ENCODE measurements at regions not wholly inside any gene's neighbourhood (a gene's known extent, or its start where the extent isn't known, plus 50 kb on each side); places are given as distances from the start of the nearest gene placed in this dataset.

DNA sequence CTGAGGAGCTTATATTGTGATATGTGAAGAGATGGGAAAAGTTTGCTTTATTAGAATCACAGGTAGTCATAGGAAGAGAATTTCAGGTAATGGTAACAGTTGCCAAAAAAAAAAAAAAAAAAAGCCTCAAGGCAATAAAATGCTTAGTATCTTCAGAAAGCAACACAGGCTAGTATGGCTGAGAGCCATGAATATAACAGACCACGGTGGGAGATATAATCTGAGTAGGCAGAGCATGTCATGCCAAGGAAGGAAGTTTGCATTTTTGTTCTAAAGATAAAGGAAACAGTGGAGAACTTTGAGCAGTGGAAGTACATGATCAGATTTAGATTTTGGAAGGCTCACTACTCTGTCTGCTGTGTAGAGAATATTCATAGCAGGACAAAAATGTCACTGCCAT, 211.4 kb downstream of the ETS1 start:
- no peaks in the 10 kb centered on the region for H3K36me3 ChIP-seq (ENCODE audit: control insufficient read depth, insufficient read depth, low read length)
- ATAC-seq (ENCODE audit: low read depth) (no peak), DNase-seq (no peak)
- H2BK5ac ChIP-seq (ENCODE audit: low read depth, low read length, poor library complexity, severe bottlenecking), result no peak overlapping the region
- no peaks in the 10 kb centered on the region for H3K4me1 ChIP-seq (ENCODE audit: control insufficient read depth, insufficient read depth, low read length)
- BruUV-seq (replicated peaks), result no TSS peak
- no peak overlapping the region for H3K4me2 ChIP-seq (ENCODE audit: low read depth, low read length)
- WGBS, 2 experiments (ENCODE audit: extremely low coverage in 2 of 2, insufficient read length in 1 of 2), result no CpG with 5 or more reads among the region's 1 CpG
- H2BK120ac ChIP-seq (ENCODE audit: low read depth, low read length), result no peak overlapping the region
- in situ Hi-C loops (cut with MboI; ENCODE audit: low sequenced_read_pairs) (no loop called here), dilution Hi-C loops (cut with HindIII; ENCODE audit: low sequenced_read_pairs, unreplicated experiment) (no loop called here), intact Hi-C loops (cut with micrococcal nuclease) (no loop called here)
- H3K27me3 ChIP-seq (ENCODE audit: control insufficient read depth, insufficient read depth, low read length), result no peaks in the 10 kb centered on the region
- TF ChIP-seq MXI1 (IDR thresholded peaks at IDR 0.05; ENCODE audit: borderline replicate concordance, low read depth, low read length), result no peak
- TF ChIP-seq MAFK (IDR thresholded peaks at IDR 0.05; ENCODE audit: low read depth, low read length), result no peak
- no peak for TF ChIP-seq MAZ (IDR thresholded peaks at IDR 0.05; ENCODE audit: borderline replicate concordance, low read depth, low read length)
- TF ChIP-seq, protein P1, sequence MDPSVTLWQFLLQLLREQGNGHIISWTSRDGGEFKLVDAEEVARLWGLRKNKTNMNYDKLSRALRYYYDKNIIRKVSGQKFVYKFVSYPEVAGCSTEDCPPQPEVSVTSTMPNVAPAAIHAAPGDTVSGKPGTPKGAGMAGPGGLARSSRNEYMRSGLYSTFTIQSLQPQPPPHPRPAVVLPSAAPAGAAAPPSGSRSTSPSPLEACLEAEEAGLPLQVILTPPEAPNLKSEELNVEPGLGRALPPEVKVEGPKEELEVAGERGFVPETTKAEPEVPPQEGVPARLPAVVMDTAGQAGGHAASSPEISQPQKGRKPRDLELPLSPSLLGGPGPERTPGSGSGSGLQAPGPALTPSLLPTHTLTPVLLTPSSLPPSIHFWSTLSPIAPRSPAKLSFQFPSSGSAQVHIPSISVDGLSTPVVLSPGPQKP (IDR thresholded peaks at IDR 0.05; ENCODE audit: borderline replicate concordance, low read depth, low read length), result no peak
- TF ChIP-seq RFX5 (IDR thresholded peaks at IDR 0.05; ENCODE audit: low read depth, low read length), result no peak
- TF ChIP-seq RCOR1 (IDR thresholded peaks at IDR 0.05; ENCODE audit: insufficient replicate concordance, low read length), result no peak
- TF ChIP-seq, protein P2, sequence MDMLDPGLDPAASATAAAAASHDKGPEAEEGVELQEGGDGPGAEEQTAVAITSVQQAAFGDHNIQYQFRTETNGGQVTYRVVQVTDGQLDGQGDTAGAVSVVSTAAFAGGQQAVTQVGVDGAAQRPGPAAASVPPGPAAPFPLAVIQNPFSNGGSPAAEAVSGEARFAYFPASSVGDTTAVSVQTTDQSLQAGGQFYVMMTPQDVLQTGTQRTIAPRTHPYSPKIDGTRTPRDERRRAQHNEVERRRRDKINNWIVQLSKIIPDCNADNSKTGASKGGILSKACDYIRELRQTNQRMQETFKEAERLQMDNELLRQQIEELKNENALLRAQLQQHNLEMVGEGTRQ (IDR thresholded peaks at IDR 0.05; ENCODE audit: low read depth, low read length), result no peak
- TF ChIP-seq RAD21 (IDR thresholded peaks at IDR 0.05; ENCODE audit: low read length), result no peak
- no peak for TF ChIP-seq SMC3 (IDR thresholded peaks at IDR 0.05; ENCODE audit: low read depth, low read length)
- TF ChIP-seq POLR2A (IDR thresholded peaks at IDR 0.05; ENCODE audit: low read depth, low read length), result no peak
- TF ChIP-seq FOS (IDR thresholded peaks at IDR 0.05; ENCODE audit: low read depth, low read length), result no peak
- TF ChIP-seq NFE2L2 (IDR thresholded peaks at IDR 0.05; ENCODE audit: low read depth, low read length), result no peak
- TF ChIP-seq CHD1 (IDR thresholded peaks at IDR 0.05; ENCODE audit: low read depth, low read length), result no peak
- TF ChIP-seq, protein P3, sequence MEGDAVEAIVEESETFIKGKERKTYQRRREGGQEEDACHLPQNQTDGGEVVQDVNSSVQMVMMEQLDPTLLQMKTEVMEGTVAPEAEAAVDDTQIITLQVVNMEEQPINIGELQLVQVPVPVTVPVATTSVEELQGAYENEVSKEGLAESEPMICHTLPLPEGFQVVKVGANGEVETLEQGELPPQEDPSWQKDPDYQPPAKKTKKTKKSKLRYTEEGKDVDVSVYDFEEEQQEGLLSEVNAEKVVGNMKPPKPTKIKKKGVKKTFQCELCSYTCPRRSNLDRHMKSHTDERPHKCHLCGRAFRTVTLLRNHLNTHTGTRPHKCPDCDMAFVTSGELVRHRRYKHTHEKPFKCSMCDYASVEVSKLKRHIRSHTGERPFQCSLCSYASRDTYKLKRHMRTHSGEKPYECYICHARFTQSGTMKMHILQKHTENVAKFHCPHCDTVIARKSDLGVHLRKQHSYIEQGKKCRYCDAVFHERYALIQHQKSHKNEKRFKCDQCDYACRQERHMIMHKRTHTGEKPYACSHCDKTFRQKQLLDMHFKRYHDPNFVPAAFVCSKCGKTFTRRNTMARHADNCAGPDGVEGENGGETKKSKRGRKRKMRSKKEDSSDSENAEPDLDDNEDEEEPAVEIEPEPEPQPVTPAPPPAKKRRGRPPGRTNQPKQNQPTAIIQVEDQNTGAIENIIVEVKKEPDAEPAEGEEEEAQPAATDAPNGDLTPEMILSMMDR (conservative IDR thresholded peaks at IDR 0.05; ENCODE audit: low read depth, low read length), result no peak
- H3K27ac ChIP-seq (ENCODE audit: insufficient read depth, low read length), result no peak overlapping the region
- no peak overlapping the region for H4K5ac ChIP-seq (ENCODE audit: low read depth, low read length)
- no peak overlapping the region for H3K9ac ChIP-seq (ENCODE audit: low read depth, low read length)
- H2BK15ac ChIP-seq (ENCODE audit: low read depth, low read length), result no peak overlapping the region
- H2AK5ac ChIP-seq (ENCODE audit: low read depth, low read length), result no peak overlapping the region
- H3K9me1 ChIP-seq (ENCODE audit: insufficient read depth, low read length), result no peaks in the 10 kb centered on the region
- no peaks in the 10 kb centered on the region for H3K9me3 ChIP-seq (ENCODE audit: control insufficient read depth, insufficient read depth, low read length)
- ChIA-PET POLR2A (ENCODE audit: unreplicated experiment) (no interaction called here), CTCF (interaction anchor here (0.8 kb wide), 1 partner anchor 9 kb away, joined by 3 read pairs; no protein-coding TSS in a partner anchor)
- no peak overlapping the region for H4K8ac ChIP-seq (ENCODE audit: low read depth in 2 of 2, low read length in 2 of 2)
- no peak overlapping the region for H3K4me3 ChIP-seq (ENCODE audit: insufficient read depth, low read depth, low read length)
- H3K14ac ChIP-seq (replicated peaks; ENCODE audit: low read depth, low read length), result no peak overlapping the region
- H3K23ac ChIP-seq (ENCODE audit: low read depth, low read length), result no peak overlapping the region
- no peak overlapping the region for H2AFZ ChIP-seq (replicated peaks; ENCODE audit: low read length, poor library complexity)
- H2BK20ac ChIP-seq (ENCODE audit: low read depth, low read length), result no peak overlapping the region
- H3K79me1 ChIP-seq (ENCODE audit: low read depth in 1 of 2, low read length in 2 of 2), result no peaks in the 10 kb centered on the region
- H3K4ac ChIP-seq (ENCODE audit: low read depth, low read length), result no peak overlapping the region
- H4K91ac ChIP-seq (ENCODE audit: insufficient read depth, low read depth, low read length), result no peak overlapping the region
- H2AK9ac ChIP-seq (replicated peaks; ENCODE audit: low read depth, low read length, poor library complexity), result no peak overlapping the region
- H3K18ac ChIP-seq (ENCODE audit: low read depth, low read length), result no peak overlapping the region
- no peaks in the 10 kb centered on the region for H4K20me1 ChIP-seq (ENCODE audit: insufficient read depth, low read length)
- H3K56ac ChIP-seq (ENCODE audit: extremely low read depth, insufficient read depth, low read length), result no peak overlapping the region
